ENCODE measurements at regions not wholly inside any gene's neighbourhood (a gene's known extent, or its start where the extent isn't known, plus 50 kb on each side); places are given as distances from the start of the nearest gene placed in this dataset.

GRCh38 chr1:244304156-244304555, 147.6 kb downstream of the ADSS2 start:
- TF ChIP-seq CTCF (IDR thresholded peaks at IDR 0.05; ENCODE audit: low read length), result no peak
- no peak for TF ChIP-seq EZH2 (IDR thresholded peaks at IDR 0.05; ENCODE audit: borderline replicate concordance, low read length)
